ENCODE measurements at regions not wholly inside any gene's neighbourhood (a gene's known extent, or its start where the extent isn't known, plus 50 kb on each side); places are given as distances from the start of the nearest gene placed in this dataset.

DNA sequence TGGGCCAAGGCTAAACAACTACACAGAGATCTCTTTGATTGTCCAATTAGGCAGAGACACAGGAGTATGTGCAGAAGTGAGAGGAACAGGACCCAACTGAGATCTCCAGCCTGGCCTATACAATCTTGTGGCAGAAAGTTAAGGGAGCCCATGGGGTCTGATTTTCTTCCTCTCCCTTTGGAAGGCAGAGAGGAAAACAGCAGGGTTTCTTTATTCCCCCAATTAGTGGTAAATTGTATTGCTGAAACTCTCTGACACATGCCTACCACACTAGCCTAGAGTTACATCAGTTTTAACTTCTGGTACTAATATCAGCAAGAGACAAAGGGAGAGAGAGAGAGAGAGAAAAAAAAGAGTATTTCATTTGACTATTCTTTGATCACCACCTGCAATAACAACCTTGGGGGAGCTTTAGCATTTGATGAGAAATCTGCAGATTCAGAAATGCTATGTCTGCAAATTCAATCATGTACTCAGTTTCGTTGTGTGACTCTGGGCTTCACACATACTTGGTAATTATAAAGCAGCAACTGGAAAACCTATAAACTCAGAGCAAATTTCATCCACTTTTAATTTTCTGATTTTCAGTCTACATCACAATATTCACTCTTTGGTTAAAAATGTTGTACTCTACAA, 260.3 kb upstream of the SPTLC3 start (continued):
- no peak for TF ChIP-seq CBX1 (IDR thresholded peaks at IDR 0.05; ENCODE audit: low read depth)
- no peak for TF ChIP-seq ZNF740 (CRISPR knock-in tag; IDR thresholded peaks at IDR 0.05)
- no peak for TF ChIP-seq ZNF740 (tag; IDR thresholded peaks at IDR 0.05)
- no peak for TF ChIP-seq TAF1 (IDR thresholded peaks at IDR 0.05; ENCODE audit: control insufficient read depth, extremely low read depth, insufficient read depth, low read length, severe bottlenecking)
- no peak for TF ChIP-seq KLF6 (CRISPR knock-in tag; IDR thresholded peaks at IDR 0.05; ENCODE audit: borderline replicate concordance)
- TF ChIP-seq ZNF766 (CRISPR knock-in tag; conservative IDR thresholded peaks at IDR 0.05) = no peak

DNA sequence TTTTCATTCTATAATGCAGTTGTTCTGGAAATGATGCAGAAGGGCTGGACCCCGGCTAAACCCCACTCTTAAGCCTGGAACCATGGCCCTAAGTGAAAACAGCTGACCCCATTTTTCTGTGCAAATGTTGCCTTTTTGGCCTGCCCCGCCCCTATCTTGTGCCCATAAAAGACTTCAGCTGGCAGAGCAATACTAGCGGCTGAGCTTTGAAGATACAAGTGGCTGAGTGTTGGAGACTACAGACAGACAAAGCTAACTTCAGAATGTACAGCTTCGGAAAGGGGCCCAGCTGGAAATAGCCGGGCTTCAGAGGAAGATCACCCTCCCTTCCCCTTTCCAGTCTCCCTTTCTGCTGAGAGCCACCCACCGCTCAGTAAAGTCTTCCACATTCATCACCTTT, 258.6 kb upstream of the SPTLC3 start:
- no peak overlapping the region for H2AFZ ChIP-seq (ENCODE audit: low read depth, low read length)
- WGBS (ENCODE audit: insufficient coverage, low coverage, missing lambda C conversion rate) = 0% methylated on average over 3 of the region's 6 CpGs
- no peaks in the 10 kb centered on the region for H3K9me1 ChIP-seq (ENCODE audit: control insufficient read depth, insufficient read depth, low read length)
- no peak overlapping the region for H3K9ac ChIP-seq (ENCODE audit: insufficient read depth in 1 of 2, low read depth in 2 of 2, low read length in 2 of 2)
- H3K4me3 ChIP-seq = no peak overlapping the region
- DNase-seq (ENCODE audit: extremely low read depth in 1 of 4, low spot score in 3 of 4) (no peak), ATAC-seq (no peak), FAIRE-seq (no peak)
- CTCF ChIA-PET (ENCODE audit: low intra/inter-chr PET ratio) = no interaction called here
- in situ Hi-C loops (cut with MboI) (no loop called here), intact Hi-C loops (cut with micrococcal nuclease) (no loop called here)
- no peaks in the 10 kb centered on the region for H4K20me1 ChIP-seq (replicated peaks; ENCODE audit: control insufficient read depth, insufficient read depth, low read length)
- H3K27me3 ChIP-seq (ENCODE audit: control insufficient read depth in 2 of 2, insufficient read depth in 2 of 2, low read length in 2 of 2) = no peaks in the 10 kb centered on the region
- POLR2A ChIA-PET = no interaction called here
- no peak overlapping the region for H3K4me2 ChIP-seq (ENCODE audit: insufficient read depth, low read length)
- H3K27ac ChIP-seq (ENCODE audit: extremely low read depth, low read depth, low read length) = no peak overlapping the region
- H3K79me2 ChIP-seq (ENCODE audit: control insufficient read depth, insufficient read depth, low read length) = no peaks in the 10 kb centered on the region
- no peaks in the 10 kb centered on the region for H3K9me3 ChIP-seq (replicated peaks; ENCODE audit: control insufficient read depth, insufficient read depth, low read depth, low read length)
- H3K4me1 ChIP-seq (replicated peaks in 1 of 2; ENCODE audit: control insufficient read depth in 2 of 2, insufficient read depth in 2 of 2, low read length in 2 of 2) = no peaks in the 10 kb centered on the region
- BruUV-seq (replicated peaks) = no TSS peak
- no peaks in the 10 kb centered on the region for H3K36me3 ChIP-seq (ENCODE audit: control insufficient read depth, insufficient read depth, low read length)
- TF ChIP-seq ZNF140 (CRISPR knock-in tag; IDR thresholded peaks at IDR 0.05) = no peak
- TF ChIP-seq SRSF9 (IDR thresholded peaks at IDR 0.05; ENCODE audit: borderline replicate concordance, low read depth, low read length) = no peak
- no peak for TF ChIP-seq MBD2 (IDR thresholded peaks at IDR 0.05; ENCODE audit: borderline replicate concordance, low read depth)
- no peak for TF ChIP-seq ZNF263 (CRISPR knock-in tag; IDR thresholded peaks at IDR 0.05; ENCODE audit: borderline replicate concordance)
- no peak for TF ChIP-seq BDP1 (IDR thresholded peaks at IDR 0.05; ENCODE audit: insufficient read depth, insufficient read length)
- no peak for TF ChIP-seq POLR2H (tag; IDR thresholded peaks at IDR 0.05; ENCODE audit: low read depth)
- TF ChIP-seq, protein P1, sequence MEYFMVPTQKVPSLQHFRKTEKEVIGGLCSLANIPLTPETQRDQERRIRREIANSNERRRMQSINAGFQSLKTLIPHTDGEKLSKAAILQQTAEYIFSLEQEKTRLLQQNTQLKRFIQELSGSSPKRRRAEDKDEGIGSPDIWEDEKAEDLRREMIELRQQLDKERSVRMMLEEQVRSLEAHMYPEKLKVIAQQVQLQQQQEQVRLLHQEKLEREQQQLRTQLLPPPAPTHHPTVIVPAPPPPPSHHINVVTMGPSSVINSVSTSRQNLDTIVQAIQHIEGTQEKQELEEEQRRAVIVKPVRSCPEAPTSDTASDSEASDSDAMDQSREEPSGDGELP (CRISPR knock-in tag; IDR thresholded peaks at IDR 0.05; ENCODE audit: borderline replicate concordance) = no peak
- TF ChIP-seq DPF2 (IDR thresholded peaks at IDR 0.05) = no peak
- TF ChIP-seq TCF7L2 (IDR thresholded peaks at IDR 0.05; ENCODE audit: low read depth, low read length) = no peak
- TF ChIP-seq ZNF561 (CRISPR knock-in tag; conservative IDR thresholded peaks at IDR 0.05) = no peak
- no peak for TF ChIP-seq ZEB2 (IDR thresholded peaks at IDR 0.05)
- no peak for TF ChIP-seq ZBTB7A (IDR thresholded peaks at IDR 0.05; ENCODE audit: borderline replicate concordance, control insufficient read depth, low read depth, low read length)
- no peak for TF ChIP-seq GMEB1 (CRISPR knock-in tag; IDR thresholded peaks at IDR 0.05)
- no peak for TF ChIP-seq U2AF2 (optimal IDR thresholded peaks at IDR 0.05; ENCODE audit: low read depth, low read length)
